ENCODE measurements at regions not wholly inside any gene's neighbourhood (a gene's known extent, or its start where the extent isn't known, plus 50 kb on each side); places are given as distances from the start of the nearest gene placed in this dataset.

DNA sequence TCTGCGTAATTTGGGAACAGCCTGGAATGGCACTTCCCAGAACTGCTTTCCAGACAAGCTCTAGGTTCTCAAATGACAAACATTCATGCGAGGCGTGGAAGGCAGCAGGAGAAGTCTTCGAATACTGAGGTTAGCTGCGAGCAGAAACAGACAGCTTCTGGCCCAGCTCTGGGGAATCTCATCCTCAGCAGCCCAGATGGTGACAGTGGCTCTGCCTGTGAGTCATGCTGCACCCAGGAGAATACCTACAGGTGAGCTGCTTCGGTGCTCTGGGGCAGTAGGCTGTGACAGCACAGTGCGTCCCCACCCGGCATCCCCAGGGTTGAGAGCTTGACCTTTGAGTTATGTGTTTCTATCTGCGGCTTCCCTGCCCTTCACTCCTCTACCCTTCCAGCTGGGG, 258.6 kb downstream of the KLF13 start:
- no peaks in the 10 kb centered on the region for H3K27me3 ChIP-seq (ENCODE audit: insufficient read depth, low read length, poor library complexity)
- no peaks in the 10 kb centered on the region for H3K79me1 ChIP-seq (ENCODE audit: low read length)
- no peaks in the 10 kb centered on the region for H3K36me3 ChIP-seq (ENCODE audit: control insufficient read depth, insufficient read depth, low read length)
- H2BK5ac ChIP-seq (ENCODE audit: low read length): no peak overlapping the region
- H2BK120ac ChIP-seq (ENCODE audit: low read depth, low read length): no peak overlapping the region
- no peak overlapping the region for H4K5ac ChIP-seq (ENCODE audit: low read length)
- no peak overlapping the region for H3K9ac ChIP-seq (ENCODE audit: low read length)
- no peaks in the 10 kb centered on the region for H3K4me1 ChIP-seq (ENCODE audit: control insufficient read depth, low read depth, low read length)
- H2AK5ac ChIP-seq (ENCODE audit: low read length): no peak overlapping the region
- H3K79me2 ChIP-seq (ENCODE audit: control insufficient read depth, insufficient read depth, low read length): no peaks in the 10 kb centered on the region
- no peak overlapping the region for H4K8ac ChIP-seq (ENCODE audit: low read depth, low read length)
- H3K4ac ChIP-seq (ENCODE audit: low read depth, low read length): no peak overlapping the region
- H2BK15ac ChIP-seq (replicated peaks; ENCODE audit: low read depth): no peak overlapping the region
- no peak for DNase-seq
- no peak overlapping the region for H3K4me3 ChIP-seq (ENCODE audit: low read length)
- H3K23ac ChIP-seq (ENCODE audit: low read length): no peak overlapping the region
- no peak overlapping the region for H3K27ac ChIP-seq (ENCODE audit: low read depth, low read length)
- no peak overlapping the region for H3K56ac ChIP-seq (ENCODE audit: low read length)
- H3K4me2 ChIP-seq (ENCODE audit: low read length): no peak overlapping the region
- H3K18ac ChIP-seq (ENCODE audit: low read length): no peak overlapping the region
- WGBS (ENCODE audit: extremely low coverage, insufficient coverage, low lambda C conversion rate): no CpG with 5 or more reads among the region's 9 CpGs

DNA sequence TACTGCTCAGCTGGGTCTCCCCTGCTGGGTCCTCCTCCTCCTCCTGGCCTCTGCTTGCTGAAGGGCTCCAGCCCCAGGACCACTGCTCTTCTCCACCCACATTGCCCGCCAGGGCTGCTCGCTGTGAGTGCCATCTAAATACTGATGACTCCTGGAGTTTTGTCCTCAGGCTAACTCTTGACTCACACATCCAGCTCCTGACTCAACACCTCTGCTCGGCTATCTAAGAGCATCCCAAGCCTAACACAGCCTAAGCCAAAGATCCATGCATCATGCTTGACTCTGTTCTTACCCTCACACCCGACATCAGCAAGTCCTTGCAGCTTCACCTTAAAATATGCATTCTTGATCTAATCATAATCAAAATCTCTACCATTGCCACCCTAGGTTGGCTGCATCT, 260.2 kb downstream of the KLF13 start:
- no peak overlapping the region for H3K9ac ChIP-seq (ENCODE audit: low read length)
- no peak overlapping the region for H3K4me2 ChIP-seq (ENCODE audit: low read length)
- no CpG with 5 or more reads among the region's 4 CpGs for WGBS (ENCODE audit: extremely low coverage, insufficient coverage, low lambda C conversion rate)

DNA sequence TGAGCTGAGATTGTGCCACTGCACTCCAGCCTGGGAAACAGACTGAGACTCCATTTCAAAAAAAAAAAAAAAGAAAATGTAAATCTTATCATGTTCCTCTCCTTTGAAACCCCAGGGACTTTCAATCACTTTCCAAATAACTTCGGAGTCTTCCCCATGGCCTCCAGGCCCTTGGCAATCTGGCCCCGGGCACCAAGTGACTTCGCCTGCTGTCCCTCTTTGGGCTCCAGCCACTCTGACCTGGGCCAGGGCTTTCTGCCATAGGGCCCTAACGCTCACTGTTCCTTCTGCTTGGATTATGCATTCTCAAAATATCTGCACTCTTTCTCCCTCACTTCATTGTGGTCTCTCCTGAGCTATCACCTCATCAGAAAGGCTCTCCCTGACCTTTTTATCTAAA, 260.9 kb downstream of the KLF13 start:
- no peaks in the 10 kb centered on the region for H3K27me3 ChIP-seq (ENCODE audit: insufficient read depth, low read length, poor library complexity)

More for the DNA sequence above, 260.2 kb downstream of the KLF13 start:
- Histone ChIP-seq H2BK120ac (ENCODE audit: low read depth, low read length) (no peak overlapping the region), H3K23ac (ENCODE audit: low read length) (no peak overlapping the region), H3K18ac (ENCODE audit: low read length) (no peak overlapping the region), H3K27ac (ENCODE audit: low read depth, low read length) (no peak overlapping the region), H2AK5ac (ENCODE audit: low read length) (no peak overlapping the region), H2BK15ac (replicated peaks; ENCODE audit: low read depth) (no peak overlapping the region), H2BK5ac (ENCODE audit: low read length) (no peak overlapping the region), H3K27me3 (ENCODE audit: insufficient read depth, low read length, poor library complexity) (no peaks in the 10 kb centered on the region), H3K56ac (ENCODE audit: low read length) (no peak overlapping the region), H4K5ac (ENCODE audit: low read length) (no peak overlapping the region), H3K36me3 (ENCODE audit: control insufficient read depth, insufficient read depth, low read length) (no peaks in the 10 kb centered on the region), H3K4ac (ENCODE audit: low read depth, low read length) (no peak overlapping the region), H3K4me1 (ENCODE audit: control insufficient read depth, low read depth, low read length) (no peaks in the 10 kb centered on the region), H4K8ac (ENCODE audit: low read depth, low read length) (no peak overlapping the region), H3K79me2 (ENCODE audit: control insufficient read depth, insufficient read depth, low read length) (no peaks in the 10 kb centered on the region), H3K4me3 (ENCODE audit: low read length) (no peak overlapping the region), H3K79me1 (ENCODE audit: low read length) (no peaks in the 10 kb centered on the region)
- DNase-seq: no peak

DNA sequence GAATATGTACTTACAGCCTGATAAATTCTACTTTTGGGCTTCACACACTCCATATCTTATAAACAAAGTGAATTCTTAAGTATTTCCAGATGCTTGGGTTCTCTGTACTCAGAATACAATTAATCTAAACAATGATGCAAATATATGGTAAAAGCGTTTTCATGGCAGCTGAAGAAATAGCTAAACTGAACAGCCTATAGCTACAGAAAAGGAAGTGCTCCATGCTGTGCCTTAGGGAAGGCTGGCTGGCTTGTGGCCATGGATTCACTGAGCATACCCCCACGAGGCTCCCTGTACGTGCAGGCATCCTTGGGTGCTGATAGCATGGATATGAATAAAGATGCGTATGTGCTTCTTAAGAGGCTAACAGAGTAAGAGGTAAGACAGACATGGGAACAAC, 264.0 kb downstream of the KLF13 start:
- Histone ChIP-seq H4K8ac (ENCODE audit: low read depth, low read length) (no peak overlapping the region), H2AK5ac (ENCODE audit: low read length) (no peak overlapping the region), H3K4me2 (ENCODE audit: low read length) (no peak overlapping the region), H2BK120ac (ENCODE audit: low read depth, low read length) (no peak overlapping the region), H3K79me2 (ENCODE audit: control insufficient read depth, insufficient read depth, low read length) (no peaks in the 10 kb centered on the region), H4K5ac (ENCODE audit: low read length) (no peak overlapping the region), H3K18ac (ENCODE audit: low read length) (no peak overlapping the region), H3K9ac (ENCODE audit: low read length) (no peak overlapping the region), H3K79me1 (ENCODE audit: low read length) (no peaks in the 10 kb centered on the region), H2BK15ac (replicated peaks; ENCODE audit: low read depth) (no peak overlapping the region), H3K4me3 (ENCODE audit: low read length) (no peak overlapping the region), H2BK5ac (ENCODE audit: low read length) (no peak overlapping the region), H3K4me1 (ENCODE audit: control insufficient read depth, low read depth, low read length) (no peaks in the 10 kb centered on the region), H3K23ac (ENCODE audit: low read length) (no peak overlapping the region), H3K56ac (ENCODE audit: low read length) (no peak overlapping the region), H3K27ac (ENCODE audit: low read depth, low read length) (no peak overlapping the region), H3K36me3 (ENCODE audit: control insufficient read depth, insufficient read depth, low read length) (no peaks in the 10 kb centered on the region), H3K27me3 (ENCODE audit: insufficient read depth, low read length, poor library complexity) (no peaks in the 10 kb centered on the region), H3K4ac (ENCODE audit: low read depth, low read length) (no peak overlapping the region)
- DNase-seq: no peak
- WGBS (ENCODE audit: extremely low coverage, insufficient coverage, low lambda C conversion rate): no CpG with 5 or more reads among the region's 4 CpGs

More for the DNA sequence above, 260.9 kb downstream of the KLF13 start:
- no peak for DNase-seq
- no peaks in the 10 kb centered on the region for H3K79me2 ChIP-seq (ENCODE audit: control insufficient read depth, insufficient read depth, low read length)
- no peak overlapping the region for H3K4me2 ChIP-seq (ENCODE audit: low read length)
- no CpG with 5 or more reads among the region's 4 CpGs for WGBS (ENCODE audit: extremely low coverage, insufficient coverage, low lambda C conversion rate)
- no peaks in the 10 kb centered on the region for H3K79me1 ChIP-seq (ENCODE audit: low read length)
- no peak overlapping the region for H3K9ac ChIP-seq (ENCODE audit: low read length)
- H2AK5ac ChIP-seq (ENCODE audit: low read length): no peak overlapping the region
- H4K5ac ChIP-seq (ENCODE audit: low read length): no peak overlapping the region
- no peak overlapping the region for H2BK120ac ChIP-seq (ENCODE audit: low read depth, low read length)
- no peak overlapping the region for H3K4ac ChIP-seq (ENCODE audit: low read depth, low read length)
- H3K18ac ChIP-seq (ENCODE audit: low read length): no peak overlapping the region
- H2BK15ac ChIP-seq (replicated peaks; ENCODE audit: low read depth): no peak overlapping the region
- H3K23ac ChIP-seq (ENCODE audit: low read length): no peak overlapping the region
- no peak overlapping the region for H2BK5ac ChIP-seq (ENCODE audit: low read length)
- H3K4me3 ChIP-seq (ENCODE audit: low read length): no peak overlapping the region
- H3K56ac ChIP-seq (ENCODE audit: low read length): no peak overlapping the region
- no peak overlapping the region for H3K27ac ChIP-seq (ENCODE audit: low read depth, low read length)
- no peaks in the 10 kb centered on the region for H3K4me1 ChIP-seq (ENCODE audit: control insufficient read depth, low read depth, low read length)
- no peaks in the 10 kb centered on the region for H3K36me3 ChIP-seq (ENCODE audit: control insufficient read depth, insufficient read depth, low read length)
- no peak overlapping the region for H4K8ac ChIP-seq (ENCODE audit: low read depth, low read length)

DNA sequence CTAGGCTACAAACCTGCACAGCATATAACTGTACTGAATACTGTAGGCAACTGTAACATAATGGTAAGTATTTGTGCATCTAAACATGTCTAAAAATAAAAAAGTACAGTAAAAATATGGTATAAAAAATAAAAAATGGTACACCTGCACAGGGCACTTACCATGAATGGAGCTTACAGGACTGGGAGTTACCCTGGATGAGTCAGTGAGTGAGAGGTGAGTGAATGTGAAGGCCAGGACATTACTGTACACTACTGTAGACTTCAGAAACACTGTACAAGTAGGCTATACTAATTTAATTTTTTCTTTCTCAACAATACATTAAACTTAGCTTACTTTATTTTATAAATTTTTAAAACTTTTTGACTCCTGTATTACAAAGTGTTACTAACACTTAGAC, 265.3 kb downstream of the KLF13 start:
- Histone ChIP-seq H3K27ac (ENCODE audit: low read depth, low read length) (no peak overlapping the region), H3K4me3 (ENCODE audit: low read length) (no peak overlapping the region), H3K79me2 (ENCODE audit: control insufficient read depth, insufficient read depth, low read length) (no peaks in the 10 kb centered on the region), H2BK5ac (ENCODE audit: low read length) (no peak overlapping the region), H3K27me3 (ENCODE audit: insufficient read depth, low read length, poor library complexity) (no peaks in the 10 kb centered on the region), H2BK120ac (ENCODE audit: low read depth, low read length) (no peak overlapping the region), H4K8ac (ENCODE audit: low read depth, low read length) (no peak overlapping the region), H3K56ac (ENCODE audit: low read length) (no peak overlapping the region), H4K5ac (ENCODE audit: low read length) (no peak overlapping the region), H2BK15ac (replicated peaks; ENCODE audit: low read depth) (no peak overlapping the region), H3K4ac (ENCODE audit: low read depth, low read length) (no peak overlapping the region), H3K23ac (ENCODE audit: low read length) (no peak overlapping the region), H3K4me2 (ENCODE audit: low read length) (no peak overlapping the region), H3K9ac (ENCODE audit: low read length) (no peak overlapping the region), H3K18ac (ENCODE audit: low read length) (no peak overlapping the region), H2AK5ac (ENCODE audit: low read length) (no peak overlapping the region), H3K4me1 (ENCODE audit: control insufficient read depth, low read depth, low read length) (no peaks in the 10 kb centered on the region), H3K79me1 (ENCODE audit: low read length) (no peaks in the 10 kb centered on the region), H3K36me3 (ENCODE audit: control insufficient read depth, insufficient read depth, low read length) (no peaks in the 10 kb centered on the region)
- no peak for DNase-seq

DNA sequence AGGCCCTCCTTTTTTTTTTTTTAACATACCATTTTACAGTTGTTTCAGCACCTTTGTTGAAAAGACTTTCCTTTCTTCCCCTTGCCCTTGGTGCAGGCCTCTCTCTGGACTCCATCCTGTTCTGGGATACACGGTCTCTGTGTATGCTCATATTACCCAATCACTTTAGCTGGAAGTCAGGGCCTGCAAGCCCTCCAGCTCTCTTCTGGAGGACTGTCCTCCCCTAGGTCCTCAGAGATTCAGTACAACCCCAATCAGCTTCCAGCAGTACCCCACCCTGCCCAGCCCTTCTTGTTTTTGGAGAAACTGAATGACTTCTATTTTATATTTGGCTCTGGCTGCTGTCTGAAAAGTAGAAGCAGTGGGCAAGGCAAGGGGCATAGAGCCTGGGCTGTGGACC, 270.8 kb downstream of the KLF13 start:
- no peak overlapping the region for H3K4me3 ChIP-seq (ENCODE audit: low read length)
- no peak overlapping the region for H3K4ac ChIP-seq (ENCODE audit: low read depth, low read length)
- no peak overlapping the region for H3K56ac ChIP-seq (ENCODE audit: low read length)
- H3K4me1 ChIP-seq (ENCODE audit: control insufficient read depth, low read depth, low read length): no peaks in the 10 kb centered on the region
- no peak overlapping the region for H4K5ac ChIP-seq (ENCODE audit: low read length)
- no peaks in the 10 kb centered on the region for H3K79me1 ChIP-seq (ENCODE audit: low read length)
- no peak overlapping the region for H2BK15ac ChIP-seq (replicated peaks; ENCODE audit: low read depth)
- H3K79me2 ChIP-seq (ENCODE audit: control insufficient read depth, insufficient read depth, low read length): no peaks in the 10 kb centered on the region
- no peak overlapping the region for H3K4me2 ChIP-seq (ENCODE audit: low read length)
- H3K9ac ChIP-seq (ENCODE audit: low read length): no peak overlapping the region
- no CpG with 5 or more reads among the region's 1 CpG for WGBS (ENCODE audit: extremely low coverage, insufficient coverage, low lambda C conversion rate)
- no peak overlapping the region for H3K23ac ChIP-seq (ENCODE audit: low read length)
- H3K36me3 ChIP-seq (ENCODE audit: control insufficient read depth, insufficient read depth, low read length): no peaks in the 10 kb centered on the region
- H2BK120ac ChIP-seq (ENCODE audit: low read depth, low read length): no peak overlapping the region
- H2BK5ac ChIP-seq (ENCODE audit: low read length): no peak overlapping the region
- H3K18ac ChIP-seq (ENCODE audit: low read length): no peak overlapping the region
- no peak for DNase-seq
- H3K27ac ChIP-seq (ENCODE audit: low read depth, low read length): no peak overlapping the region
- no peaks in the 10 kb centered on the region for H3K27me3 ChIP-seq (ENCODE audit: insufficient read depth, low read length, poor library complexity)
- no peak overlapping the region for H2AK5ac ChIP-seq (ENCODE audit: low read length)
- H4K8ac ChIP-seq (ENCODE audit: low read depth, low read length): no peak overlapping the region
